ENCODE measurements at regions not wholly inside any gene's neighbourhood (a gene's known extent, or its start where the extent isn't known, plus 50 kb on each side); places are given as distances from the start of the nearest gene placed in this dataset.

GRCh38 chr4:164293743-164294142 is 460.2 kb upstream of the SMIM31 start:
- Histone ChIP-seq H3K4me3 (no peak overlapping the region), H3K27ac (no peak overlapping the region)
- DNase-seq (ENCODE audit: low spot score): no peak
- TF ChIP-seq, protein P1, sequence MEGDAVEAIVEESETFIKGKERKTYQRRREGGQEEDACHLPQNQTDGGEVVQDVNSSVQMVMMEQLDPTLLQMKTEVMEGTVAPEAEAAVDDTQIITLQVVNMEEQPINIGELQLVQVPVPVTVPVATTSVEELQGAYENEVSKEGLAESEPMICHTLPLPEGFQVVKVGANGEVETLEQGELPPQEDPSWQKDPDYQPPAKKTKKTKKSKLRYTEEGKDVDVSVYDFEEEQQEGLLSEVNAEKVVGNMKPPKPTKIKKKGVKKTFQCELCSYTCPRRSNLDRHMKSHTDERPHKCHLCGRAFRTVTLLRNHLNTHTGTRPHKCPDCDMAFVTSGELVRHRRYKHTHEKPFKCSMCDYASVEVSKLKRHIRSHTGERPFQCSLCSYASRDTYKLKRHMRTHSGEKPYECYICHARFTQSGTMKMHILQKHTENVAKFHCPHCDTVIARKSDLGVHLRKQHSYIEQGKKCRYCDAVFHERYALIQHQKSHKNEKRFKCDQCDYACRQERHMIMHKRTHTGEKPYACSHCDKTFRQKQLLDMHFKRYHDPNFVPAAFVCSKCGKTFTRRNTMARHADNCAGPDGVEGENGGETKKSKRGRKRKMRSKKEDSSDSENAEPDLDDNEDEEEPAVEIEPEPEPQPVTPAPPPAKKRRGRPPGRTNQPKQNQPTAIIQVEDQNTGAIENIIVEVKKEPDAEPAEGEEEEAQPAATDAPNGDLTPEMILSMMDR (IDR thresholded peaks at IDR 0.05): no peak

DNA sequence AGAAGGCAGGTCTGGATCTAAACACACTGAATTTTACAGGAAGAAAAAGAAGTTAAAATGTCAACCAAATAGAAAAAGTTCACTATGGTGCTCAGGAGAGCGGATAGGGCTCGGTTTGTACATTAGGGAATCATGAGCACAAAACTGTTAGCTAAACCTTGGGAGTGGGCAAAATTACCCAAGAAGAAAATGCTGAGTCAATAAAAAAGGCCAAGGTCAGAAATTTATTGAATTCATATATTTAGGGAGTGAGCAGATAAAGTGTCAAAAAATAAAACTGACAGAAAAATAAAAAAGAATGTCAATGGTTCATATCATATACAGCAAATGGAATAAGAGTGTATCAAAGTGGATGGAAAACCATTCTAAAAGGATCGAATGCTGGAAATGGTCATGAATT is 452.5 kb upstream of the SMIM31 start:
- TF ChIP-seq, protein P1 (IDR thresholded peaks at IDR 0.05): no peak
- H3K4me3 ChIP-seq: no peak overlapping the region
- DNase-seq (ENCODE audit: low spot score): no peak
- no peak overlapping the region for H3K27ac ChIP-seq

- TF ChIP-seq, protein P1 (IDR thresholded peaks at IDR 0.05): no peak
- Histone ChIP-seq H3K4me3 (no peak overlapping the region), H3K27ac (no peak overlapping the region)
- DNase-seq (ENCODE audit: low spot score): no peak
Measured at GRCh38 chr4:164304101-164304639, 449.8 kb upstream of the SMIM31 start.

DNA sequence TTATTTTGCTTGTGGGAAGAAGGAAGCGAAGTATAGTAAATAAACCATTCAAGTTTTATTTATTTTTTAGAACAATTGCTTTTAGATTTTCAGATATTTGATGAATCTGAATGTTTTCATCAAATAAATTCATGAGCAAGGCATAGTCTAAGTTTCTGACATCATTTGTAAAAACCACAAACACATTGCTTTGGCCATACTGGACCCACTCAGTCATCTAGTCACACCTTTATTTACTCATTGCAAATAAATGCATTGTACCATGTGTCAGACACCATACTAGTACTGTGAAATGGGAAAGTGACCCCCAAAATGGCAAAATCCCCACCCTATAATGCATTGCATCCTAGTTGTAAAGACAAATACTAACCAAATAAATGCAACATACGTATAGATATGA is 449.1 kb upstream of the SMIM31 start:
- no peak for DNase-seq (ENCODE audit: low spot score)
- TF ChIP-seq, protein P1 (IDR thresholded peaks at IDR 0.05): no peak
- no peak overlapping the region for H3K4me3 ChIP-seq
- no peak overlapping the region for H3K27ac ChIP-seq

DNA sequence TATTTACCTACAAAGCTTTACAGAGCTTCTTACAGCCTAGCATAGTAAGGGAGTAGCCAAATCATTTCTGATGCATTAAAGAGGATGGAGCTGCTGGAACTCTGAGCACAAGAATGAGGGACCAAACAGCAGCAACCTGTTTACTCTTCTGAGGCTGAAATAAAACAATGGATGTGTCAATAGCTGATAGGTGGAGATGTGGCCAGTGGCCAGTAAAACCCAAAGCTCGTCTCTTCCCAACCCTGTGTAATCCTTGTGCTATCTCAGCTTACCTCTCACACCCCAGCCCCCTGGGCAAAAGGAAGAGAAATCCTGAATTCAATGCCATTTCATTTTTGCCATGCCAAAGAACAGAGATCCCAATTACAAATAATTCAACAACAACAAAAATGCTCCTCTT is 446.7 kb upstream of the SMIM31 start:
- DNase-seq (ENCODE audit: low spot score): no peak
- Histone ChIP-seq H3K27ac (no peak overlapping the region), H3K4me3 (no peak overlapping the region)
- TF ChIP-seq, protein P1 (IDR thresholded peaks at IDR 0.05): no peak

DNA sequence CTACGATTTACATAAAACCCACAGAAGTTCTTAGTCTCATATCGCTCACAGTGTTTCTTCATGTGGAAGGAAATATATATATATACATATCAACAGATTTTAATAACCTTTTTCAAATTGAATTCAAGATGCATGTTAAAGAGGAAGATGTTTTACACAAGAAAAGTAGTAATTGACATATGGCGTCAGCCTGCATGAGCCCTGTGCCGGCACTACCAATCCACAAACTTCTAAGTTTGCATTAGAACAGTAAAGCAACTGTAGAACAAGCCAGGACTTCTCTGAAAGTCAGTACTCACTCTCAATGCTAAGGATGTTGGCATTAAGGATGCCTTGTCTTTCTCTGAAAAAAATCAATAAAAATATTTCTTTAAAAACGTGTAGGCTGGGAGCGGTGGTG is 441.3 kb upstream of the SMIM31 start:
- no peak for DNase-seq (ENCODE audit: low spot score)
- H3K4me3 ChIP-seq: no peak overlapping the region
- no peak overlapping the region for H3K27ac ChIP-seq
- TF ChIP-seq, protein P1 (IDR thresholded peaks at IDR 0.05): no peak

GRCh38 chr4:164313853-164314252 is 440.1 kb upstream of the SMIM31 start:
- no peak overlapping the region for H3K27ac ChIP-seq
- TF ChIP-seq, protein P1 (IDR thresholded peaks at IDR 0.05): no peak
- H3K4me3 ChIP-seq: no peak overlapping the region
- DNase-seq (ENCODE audit: low spot score): no peak

Measured in coronary artery (tissue), 2 donors.